ENCODE measurements at regions not wholly inside any gene's neighbourhood (a gene's known extent, or its start where the extent isn't known, plus 50 kb on each side); places are given as distances from the start of the nearest gene placed in this dataset.

DNA sequence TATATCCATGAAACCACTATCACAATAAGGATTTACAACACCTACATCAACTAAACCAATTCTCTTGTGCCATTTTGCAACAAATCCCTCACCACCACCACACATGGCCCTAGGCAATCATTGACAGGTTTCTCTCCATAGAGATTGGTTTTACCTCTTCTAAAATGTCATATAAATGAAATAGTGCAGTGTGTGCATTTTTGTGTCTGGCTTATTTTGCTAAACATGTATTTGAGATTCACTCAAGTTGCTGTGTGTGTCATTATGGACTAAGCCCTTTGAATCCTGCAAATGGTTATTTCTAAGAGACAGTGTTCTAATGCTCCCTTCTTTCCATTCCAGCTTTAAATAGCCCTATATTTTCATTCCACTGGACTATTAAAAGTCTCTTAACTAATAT is 179.7 kb upstream of the LRRC7 start:
- TF ChIP-seq GATA2 (IDR thresholded peaks at IDR 0.05; ENCODE audit: low read depth, low read length), result no peak
- TF ChIP-seq GATA3 (IDR thresholded peaks at IDR 0.05; ENCODE audit: low read depth, low read length), result no peak
